GM10248 (cell line): ENCODE measurements at regions not wholly inside any gene's neighbourhood (a gene's known extent, or its start where the extent isn't known, plus 50 kb on each side); places are given as distances from the start of the nearest gene placed in this dataset.

Experiments used
- CTCF ChIA-PET: fragments of 300-600 bp; sonication (Branson Sonifier 250); formaldehyde crosslinking; extraction: SDS; loops from one replicate; lab custom pipeline; 2021; ENCODE audit warnings: antibody characterized with exemption; lab: Yijun Ruan, JAX
- POLR2A ChIA-PET: fragments of 350-650 bp; sonication (Branson Sonifier 250); formaldehyde crosslinking; extraction: SDS; loops from one replicate; lab custom pipeline; 2020; ENCODE audit warnings: antibody characterized with exemption; lab: Yijun Ruan, JAX
- DNase-seq: peaks from one replicate; pipeline ENCODE4 v3.0.0; 2012; ENCODE audit errors: extremely low spot score
- TF ChIP-seq, protein P1 (sequence below): IDR thresholded peaks from 2 replicates; pipeline ENCODE4 v1.5.1; 2012; ENCODE audit warnings: mild to moderate bottlenecking, low read depth; ENCODE audit errors: extremely low read depth, missing control alignments, control extremely low read depth

- no peak for DNase-seq
- ChIA-PET CTCF (no interaction called here), POLR2A (no interaction called here)
- TF ChIP-seq, protein P1, sequence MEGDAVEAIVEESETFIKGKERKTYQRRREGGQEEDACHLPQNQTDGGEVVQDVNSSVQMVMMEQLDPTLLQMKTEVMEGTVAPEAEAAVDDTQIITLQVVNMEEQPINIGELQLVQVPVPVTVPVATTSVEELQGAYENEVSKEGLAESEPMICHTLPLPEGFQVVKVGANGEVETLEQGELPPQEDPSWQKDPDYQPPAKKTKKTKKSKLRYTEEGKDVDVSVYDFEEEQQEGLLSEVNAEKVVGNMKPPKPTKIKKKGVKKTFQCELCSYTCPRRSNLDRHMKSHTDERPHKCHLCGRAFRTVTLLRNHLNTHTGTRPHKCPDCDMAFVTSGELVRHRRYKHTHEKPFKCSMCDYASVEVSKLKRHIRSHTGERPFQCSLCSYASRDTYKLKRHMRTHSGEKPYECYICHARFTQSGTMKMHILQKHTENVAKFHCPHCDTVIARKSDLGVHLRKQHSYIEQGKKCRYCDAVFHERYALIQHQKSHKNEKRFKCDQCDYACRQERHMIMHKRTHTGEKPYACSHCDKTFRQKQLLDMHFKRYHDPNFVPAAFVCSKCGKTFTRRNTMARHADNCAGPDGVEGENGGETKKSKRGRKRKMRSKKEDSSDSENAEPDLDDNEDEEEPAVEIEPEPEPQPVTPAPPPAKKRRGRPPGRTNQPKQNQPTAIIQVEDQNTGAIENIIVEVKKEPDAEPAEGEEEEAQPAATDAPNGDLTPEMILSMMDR = no peak
These were observed 805.5 kb downstream of the EFNA5 start for GRCh38 chr5:106865279-106865678.

- TF ChIP-seq, protein P1 = no peak
- DNase-seq = no peak
- POLR2A ChIA-PET = no interaction called here
- CTCF ChIA-PET = interaction anchor here (1.0 to 1.8 kb wide), 3 partner anchors 10 to 15 kb away, joined by 3 to 4 read pairs (median 4); no protein-coding TSS in a partner anchor
These were observed 808.1 kb downstream of the EFNA5 start for GRCh38 chr5:106862450-106863193.

DNA sequence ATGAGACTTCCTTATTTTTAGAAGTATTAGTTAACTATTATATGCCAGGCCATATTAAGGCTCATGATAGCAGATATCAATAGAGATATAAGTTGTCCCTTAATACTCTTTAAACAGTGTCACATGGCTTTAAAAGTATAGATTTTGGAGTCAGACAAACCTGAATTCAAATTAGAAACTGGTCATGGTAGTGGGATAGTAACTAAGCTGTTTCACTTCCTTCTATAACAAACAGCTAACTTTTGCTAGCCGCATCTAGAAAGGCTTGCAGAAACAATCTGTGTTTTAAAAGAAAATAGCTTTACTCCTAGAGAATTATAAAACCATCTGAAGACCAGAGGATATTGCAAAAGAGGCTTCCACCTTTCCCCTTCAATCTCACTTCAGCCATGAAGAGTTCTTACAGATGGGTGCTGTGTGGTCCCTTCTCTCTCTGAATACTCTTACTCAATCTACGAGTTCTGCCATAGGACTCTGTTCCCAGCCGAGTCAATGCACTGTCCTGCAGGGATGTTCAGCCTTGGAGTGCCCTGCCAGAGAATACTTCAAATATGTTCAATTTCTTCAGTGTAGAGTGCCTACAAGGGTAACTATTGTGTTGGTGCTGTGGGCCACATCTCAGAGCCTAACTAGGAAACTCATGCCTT lies 810.2 kb downstream of the EFNA5 start:
- ChIA-PET CTCF (no interaction called here), POLR2A (no interaction called here)
- no peak for DNase-seq
- TF ChIP-seq, protein P1 = no peak

DNA sequence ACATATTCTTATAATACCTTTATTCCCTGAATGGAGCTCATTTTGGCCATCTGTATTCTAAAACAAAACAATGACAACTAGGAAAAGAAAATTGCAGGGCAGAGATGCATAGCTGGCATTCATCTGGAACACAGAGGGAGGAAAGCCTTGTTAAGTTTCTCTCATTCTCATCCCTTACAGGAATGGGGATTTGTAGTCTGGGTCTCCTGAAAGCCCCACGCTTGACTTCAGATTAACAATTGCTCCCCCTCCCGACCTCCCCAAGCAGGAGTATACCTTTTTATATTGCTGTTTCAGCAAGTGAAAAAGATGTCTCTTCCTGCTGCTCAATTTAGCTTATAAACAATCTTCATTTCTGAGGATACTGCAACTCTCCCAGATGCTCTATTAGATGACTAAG lies 812.1 kb downstream of the EFNA5 start:
- POLR2A ChIA-PET = no interaction called here
- TF ChIP-seq, protein P1 = no peak
- CTCF ChIA-PET = interaction anchor here (0.9 to 1.6 kb wide), 2 partner anchors 17 to 18 kb away, joined by 3 to 6 read pairs; no protein-coding TSS in a partner anchor
- DNase-seq = no peak

GRCh38 chr5:106854922-106855321 lies 815.8 kb downstream of the EFNA5 start:
- POLR2A ChIA-PET = no interaction called here
- TF ChIP-seq, protein P1 = no peak
- CTCF ChIA-PET = interaction anchor here (1.1 to 1.4 kb wide), 2 partner anchors 11 to 22 kb away, joined by 3 to 7 read pairs; no protein-coding TSS in a partner anchor
- no peak for DNase-seq

GRCh38 chr5:106854105-106854687 lies 816.5 kb downstream of the EFNA5 start:
- DNase-seq = no peak
- TF ChIP-seq, protein P1 = no peak
- ChIA-PET CTCF (interaction anchor here (1.1 to 1.4 kb wide), 2 partner anchors 10 to 23 kb away, joined by 3 to 7 read pairs; no protein-coding TSS in a partner anchor), POLR2A (no interaction called here)
